ENCODE measurements at regions not wholly inside any gene's neighbourhood (a gene's known extent, or its start where the extent isn't known, plus 50 kb on each side); places are given as distances from the start of the nearest gene placed in this dataset.

DNA sequence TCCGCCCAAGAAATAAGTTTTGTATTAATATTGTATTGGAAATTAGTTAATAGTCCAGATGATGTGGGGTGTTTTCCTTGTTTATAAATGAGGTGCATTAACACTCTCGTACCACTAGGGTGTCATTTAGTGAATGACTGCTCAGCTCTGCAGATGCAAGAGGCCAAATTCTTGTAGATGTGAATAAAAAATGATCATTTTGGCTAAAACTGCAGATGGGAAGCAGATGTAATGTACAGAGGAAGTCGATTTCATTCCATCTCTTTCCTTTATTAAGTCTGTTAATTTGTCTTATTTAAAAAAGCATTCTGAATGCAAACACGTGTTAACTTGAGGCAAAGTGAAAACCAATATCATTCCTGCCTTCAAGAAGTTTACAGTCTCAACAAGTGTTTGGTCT lies 108.1 kb downstream of the DHX15 start:
- DNase-seq: no peak

DNA sequence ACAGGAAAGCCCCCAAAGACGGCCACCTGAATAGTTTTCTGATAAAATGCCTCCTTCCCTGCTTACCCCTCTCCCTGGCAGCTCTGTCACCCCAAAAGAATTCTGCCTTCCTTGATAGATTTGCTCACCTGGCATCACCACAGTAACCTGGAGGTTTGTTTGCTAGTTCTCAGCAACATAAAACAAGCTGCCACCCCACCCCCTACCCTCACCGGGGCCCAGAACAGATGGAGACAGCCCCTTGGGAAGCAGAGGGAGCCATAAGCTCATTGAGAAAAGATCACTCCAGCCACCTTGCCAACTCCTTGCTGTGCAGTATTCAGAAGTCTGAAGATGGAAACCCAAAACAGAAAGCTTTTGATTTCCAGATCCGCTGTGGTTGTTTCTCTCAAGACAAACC lies 108.6 kb downstream of the DHX15 start:
- no peak for DNase-seq

DNA sequence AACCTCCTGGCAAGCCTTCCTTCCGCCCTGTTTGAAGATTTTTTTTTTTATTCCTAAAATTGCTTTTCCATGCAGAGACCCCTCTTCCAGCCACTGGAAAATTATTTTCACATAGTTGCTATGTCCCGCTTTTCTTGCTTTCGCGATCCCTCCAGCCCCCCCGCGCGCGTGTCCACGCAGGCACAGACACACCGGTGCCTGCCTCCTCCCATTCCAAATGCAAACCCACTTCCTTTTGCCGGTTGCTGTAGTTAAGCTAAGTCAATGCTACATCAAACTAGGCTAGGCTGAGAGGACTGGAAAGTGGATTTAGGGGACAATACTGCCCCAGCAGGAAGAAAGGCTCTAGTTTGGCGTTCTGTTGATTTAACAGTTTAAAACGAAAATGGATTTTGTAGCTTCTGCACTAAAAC lies 111.0 kb downstream of the DHX15 start:
- peak; percentile 19 for DNase-seq

DNA sequence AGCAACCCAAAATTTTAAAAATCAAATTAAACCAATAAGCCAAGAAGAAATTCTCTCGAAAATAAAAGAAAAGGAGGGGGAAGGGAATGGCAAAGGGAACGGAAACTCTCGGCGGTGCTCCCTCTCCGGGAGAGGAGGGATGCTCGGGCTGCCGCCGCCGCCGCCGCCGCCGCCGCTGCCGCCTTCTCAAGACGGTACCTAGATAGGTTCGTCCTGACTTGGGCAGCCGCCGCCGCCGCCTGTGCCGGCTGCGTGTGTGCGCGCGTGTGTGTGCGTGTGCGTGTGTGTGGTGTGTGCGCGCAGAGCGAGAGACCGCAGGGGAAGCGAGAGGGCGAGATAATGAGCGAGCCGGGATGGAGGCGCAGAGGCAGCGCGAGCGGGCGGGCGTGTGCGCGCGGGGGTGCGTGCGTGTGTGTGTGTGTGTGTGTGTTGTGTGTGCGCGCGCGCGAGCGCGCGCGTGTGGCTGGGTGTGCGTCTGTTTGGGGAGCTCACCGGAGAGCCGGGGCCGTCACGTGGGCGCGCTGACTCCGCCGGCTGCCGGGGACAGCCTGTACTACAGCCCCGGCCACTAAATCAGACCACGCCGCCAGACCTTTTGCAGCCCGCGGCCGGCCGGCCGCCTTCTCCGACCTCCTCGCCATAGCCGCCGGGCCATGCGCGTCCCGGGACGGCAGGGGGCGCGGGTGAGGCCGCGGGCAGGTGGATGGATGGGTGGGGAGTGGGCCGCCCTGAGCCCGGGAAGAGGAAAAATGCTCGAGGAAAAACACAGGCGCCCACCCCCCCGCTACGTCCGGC lies 111.6 kb downstream of the DHX15 start:
- DNase-seq: peak; percentile 50

DNA sequence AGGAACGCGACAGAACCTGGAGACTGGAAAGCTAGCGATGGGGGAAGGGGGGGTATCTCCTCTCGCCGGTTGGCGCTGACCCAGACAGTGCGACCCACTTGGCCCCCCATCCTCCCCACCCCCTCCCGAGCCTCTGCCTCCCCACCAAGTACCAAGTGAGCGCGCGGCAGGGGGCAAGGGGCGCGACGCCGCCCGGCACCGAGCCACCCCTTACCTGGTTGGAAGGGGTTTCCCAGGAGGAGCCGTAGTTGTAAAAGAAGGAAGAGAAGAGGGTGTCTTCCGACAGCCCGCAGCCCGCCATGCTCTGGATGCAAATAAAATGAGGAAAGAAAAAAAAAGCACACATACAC lies 112.2 kb downstream of the DHX15 start:
- DNase-seq: no peak

DNA sequence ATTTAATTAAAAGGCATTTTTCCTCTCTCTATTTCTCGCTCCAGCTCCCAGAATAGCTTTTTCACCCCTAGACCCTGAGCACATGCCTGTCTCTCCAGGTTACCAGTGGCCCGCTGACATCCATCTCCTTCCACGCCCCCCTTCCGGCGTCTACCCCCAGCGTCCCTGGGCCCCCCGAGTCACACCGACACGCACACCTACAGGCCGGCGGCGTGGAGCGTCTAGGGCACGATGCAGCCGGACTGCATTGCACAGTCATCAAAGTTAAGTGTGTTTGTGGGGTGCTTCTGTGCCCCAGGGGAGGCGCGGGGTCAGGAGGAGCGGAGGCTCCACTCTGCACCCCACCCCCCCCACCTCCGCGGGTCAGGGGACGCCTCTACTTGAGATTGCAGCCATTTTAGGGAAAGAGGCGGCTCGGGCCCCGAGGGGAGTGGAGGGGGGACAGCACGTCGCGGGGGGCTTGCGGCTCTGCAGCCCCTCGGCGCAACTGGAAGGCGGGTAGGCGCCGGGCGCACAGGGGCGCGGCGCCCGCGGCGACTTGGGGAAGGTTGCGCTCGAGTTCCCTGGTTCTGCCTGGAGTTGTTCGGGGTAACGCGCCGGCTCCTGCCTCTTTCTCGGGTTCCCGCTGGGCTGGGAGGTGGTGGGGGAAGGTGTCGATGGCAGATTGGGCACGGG lies 112.7 kb downstream of the DHX15 start:
- DNase-seq: no peak

DNA sequence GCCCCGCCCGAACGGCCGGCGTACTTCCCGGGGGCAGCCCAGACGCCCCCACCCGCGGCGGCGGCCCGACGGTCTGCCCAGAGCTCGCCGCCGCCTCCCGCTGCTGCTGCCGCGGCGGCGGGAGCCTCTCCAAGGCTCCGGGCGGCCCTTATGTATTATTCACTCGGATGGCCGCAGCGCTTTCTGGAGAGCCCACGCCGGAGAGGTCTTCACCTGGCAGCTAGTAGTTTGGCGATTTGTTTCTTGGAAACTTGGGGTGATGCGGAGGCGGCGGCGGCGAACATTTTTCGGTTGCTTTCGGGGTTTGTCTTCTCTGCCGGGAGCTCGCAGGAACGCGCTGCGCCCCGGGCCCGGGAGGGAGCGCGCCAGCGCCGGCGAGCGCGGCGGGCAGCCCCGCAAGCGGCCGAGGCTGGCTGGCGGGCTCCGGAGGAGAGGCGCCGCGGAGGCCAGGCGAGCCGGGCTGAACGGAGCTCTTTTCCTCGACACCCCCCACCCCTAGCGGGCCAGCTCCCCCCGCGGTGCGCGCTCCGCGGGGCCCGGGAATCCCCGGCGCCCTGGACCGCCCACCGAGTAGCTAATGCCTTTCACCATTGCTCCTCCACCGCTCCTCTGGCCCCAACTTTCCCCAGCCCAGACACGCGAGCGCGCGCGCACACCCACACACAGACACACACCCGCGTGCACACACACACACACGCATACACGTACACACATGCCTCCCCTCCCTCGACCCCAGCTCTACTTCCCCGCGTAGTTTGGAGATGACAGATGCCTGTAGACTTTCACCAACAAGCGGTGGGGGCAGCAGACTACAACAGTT lies 113.5 kb downstream of the DHX15 start:
- DNase-seq: peak; percentile 22

DNA sequence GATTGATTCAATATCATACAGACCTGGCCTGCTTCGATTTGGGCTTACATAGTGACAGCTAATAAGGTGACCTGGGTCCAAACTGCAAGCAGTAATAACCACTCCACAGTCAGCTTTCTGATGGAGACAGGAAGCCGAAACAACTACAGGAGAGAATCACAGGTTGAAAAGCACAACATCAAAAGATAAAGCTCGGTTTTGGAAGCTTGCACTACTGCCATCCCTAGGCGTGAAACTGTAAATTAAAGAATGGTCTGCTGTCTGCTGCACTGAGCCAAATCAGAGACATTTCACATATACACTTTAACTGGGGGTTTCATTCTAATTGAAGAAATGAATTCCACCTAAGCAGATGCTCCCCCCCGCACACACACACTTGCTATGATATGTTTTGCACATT lies 116.3 kb downstream of the DHX15 start:
- peak; percentile 50 for DNase-seq

DNA sequence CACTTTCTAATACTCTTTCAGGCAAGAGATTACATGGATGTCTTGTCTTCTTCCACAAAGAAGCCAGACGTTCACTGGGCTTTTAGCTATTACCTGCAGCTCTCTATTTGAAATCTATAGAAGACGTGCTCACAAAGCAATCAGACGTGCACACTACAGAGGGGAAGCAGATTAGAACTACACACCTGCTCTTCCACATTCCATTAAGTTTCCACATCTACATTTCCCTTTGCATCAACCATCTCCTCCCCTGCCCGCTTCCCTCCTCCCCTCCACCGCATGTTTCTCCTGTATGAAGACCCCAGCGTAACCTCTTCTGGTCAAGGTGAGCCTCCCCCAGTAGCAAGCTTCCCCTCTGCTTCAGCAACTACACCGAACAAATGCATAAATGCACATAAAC lies 119.8 kb downstream of the DHX15 start:
- no peak for DNase-seq

DNA sequence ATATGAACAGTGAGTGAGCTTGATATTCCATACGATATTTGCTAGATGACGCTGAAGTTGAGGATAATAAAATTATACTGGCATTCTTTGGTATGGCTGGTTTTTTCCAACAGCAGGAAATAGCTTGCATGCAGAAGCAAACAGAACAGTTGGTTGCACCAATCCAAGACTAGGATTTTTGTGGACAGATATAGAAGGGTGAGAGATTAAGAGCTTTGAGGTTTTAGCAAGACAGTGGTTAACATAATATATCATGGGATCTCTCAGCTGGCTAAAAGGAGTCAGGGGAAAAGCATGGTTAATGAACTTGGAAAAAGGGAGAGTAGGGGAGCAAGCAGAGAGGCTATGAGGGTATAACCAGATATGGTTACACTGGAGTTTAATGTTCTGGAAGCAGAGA lies 127.9 kb downstream of the DHX15 start:
- DNase-seq: no peak

DNA sequence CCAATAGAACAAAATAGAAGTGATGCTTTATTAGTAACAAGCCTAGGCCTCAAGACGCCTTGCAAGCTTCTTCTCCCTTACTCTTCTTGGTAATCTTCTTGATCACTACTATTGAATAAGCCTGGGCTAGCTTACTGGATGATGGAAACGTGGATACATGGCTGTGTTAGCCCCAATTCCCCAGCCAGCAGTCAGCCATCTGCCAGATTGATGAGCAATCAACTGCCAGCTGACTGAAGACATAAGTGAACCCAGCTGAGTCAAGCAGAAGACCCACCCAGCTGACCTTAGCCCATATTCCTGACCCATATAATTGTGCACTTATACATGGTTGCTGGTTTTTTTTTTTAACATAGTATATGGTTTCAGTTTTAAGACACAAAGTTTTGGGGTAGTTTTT lies 130.4 kb downstream of the DHX15 start:
- DNase-seq: no peak

DNA sequence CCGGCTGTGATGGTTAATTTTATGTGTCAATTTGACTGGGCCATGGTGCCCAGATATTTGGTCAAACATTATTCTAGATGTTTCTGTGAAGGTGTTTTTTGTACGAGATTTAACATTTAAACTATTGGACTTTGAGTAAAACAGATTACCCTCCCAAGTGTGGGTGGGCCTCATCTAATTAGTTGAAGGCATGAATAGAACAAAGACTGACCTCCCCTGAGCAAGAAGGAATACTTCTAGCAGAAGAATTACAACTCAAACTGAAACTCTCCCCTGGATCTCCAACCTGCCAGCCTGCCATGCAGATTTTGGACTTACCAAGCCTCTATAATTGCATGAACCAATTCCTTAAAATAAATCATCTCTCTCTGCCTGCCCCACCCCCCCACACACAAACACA lies 132.5 kb downstream of the DHX15 start:
- no peak for DNase-seq

DNA sequence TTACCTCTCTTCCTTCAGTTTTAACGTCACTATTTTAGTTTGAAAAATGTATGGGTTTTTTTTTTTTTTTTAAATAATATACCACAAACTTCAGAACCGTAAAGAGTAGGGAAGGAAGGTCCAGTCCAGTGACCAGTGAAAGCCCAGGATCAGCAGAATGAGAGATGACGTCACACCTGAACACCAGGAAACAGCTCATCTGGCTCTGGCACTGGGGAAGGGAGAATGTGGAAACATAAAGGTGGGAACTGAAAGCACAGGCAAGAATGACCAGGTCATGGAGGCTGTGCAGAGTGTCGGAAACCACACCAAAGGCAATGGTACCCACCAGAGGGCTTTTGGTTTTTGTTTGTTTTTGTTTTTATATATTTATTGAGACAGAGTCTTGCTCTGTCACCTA lies 141.2 kb downstream of the DHX15 start:
- DNase-seq: no peak

DNA sequence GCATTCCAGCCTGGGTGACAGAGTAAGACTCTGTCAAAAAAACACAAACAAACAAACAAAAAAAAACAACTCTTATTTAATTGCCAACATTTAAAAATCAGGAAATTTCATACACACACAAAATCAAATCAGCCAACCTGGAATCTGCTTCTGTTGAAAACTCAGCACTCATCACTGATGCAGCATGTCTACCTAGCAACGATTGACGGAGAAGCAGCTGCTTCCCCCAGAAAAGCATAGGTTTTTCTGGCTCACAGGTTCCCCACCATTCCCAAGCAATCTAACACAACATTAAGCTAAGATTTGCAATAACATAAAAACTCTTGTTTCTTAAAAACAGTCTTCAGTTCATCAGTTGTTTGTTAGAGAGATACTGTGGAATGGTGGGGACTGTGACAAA lies 143.6 kb downstream of the DHX15 start:
- no peak for DNase-seq

DNA sequence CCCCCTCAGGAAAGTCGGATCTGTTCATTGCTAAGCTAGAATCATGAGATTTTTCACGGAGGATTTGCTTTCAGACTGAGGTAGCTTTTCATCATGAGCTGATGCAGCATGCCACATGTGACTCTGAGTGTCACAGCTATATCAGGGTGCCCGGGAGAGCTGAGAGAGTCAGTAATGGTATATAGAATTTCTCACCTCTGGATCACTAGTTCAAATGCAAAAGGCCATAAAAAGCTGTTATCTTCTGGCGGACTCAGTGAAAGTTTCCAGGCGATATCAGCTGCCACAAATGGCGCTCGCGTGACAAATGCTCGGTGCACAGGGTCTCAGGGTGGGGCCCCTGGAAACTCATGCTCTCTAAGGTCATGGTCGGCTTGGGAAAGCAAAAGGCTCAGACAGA lies 150.1 kb downstream of the DHX15 start:
- DNase-seq: no peak

DNA sequence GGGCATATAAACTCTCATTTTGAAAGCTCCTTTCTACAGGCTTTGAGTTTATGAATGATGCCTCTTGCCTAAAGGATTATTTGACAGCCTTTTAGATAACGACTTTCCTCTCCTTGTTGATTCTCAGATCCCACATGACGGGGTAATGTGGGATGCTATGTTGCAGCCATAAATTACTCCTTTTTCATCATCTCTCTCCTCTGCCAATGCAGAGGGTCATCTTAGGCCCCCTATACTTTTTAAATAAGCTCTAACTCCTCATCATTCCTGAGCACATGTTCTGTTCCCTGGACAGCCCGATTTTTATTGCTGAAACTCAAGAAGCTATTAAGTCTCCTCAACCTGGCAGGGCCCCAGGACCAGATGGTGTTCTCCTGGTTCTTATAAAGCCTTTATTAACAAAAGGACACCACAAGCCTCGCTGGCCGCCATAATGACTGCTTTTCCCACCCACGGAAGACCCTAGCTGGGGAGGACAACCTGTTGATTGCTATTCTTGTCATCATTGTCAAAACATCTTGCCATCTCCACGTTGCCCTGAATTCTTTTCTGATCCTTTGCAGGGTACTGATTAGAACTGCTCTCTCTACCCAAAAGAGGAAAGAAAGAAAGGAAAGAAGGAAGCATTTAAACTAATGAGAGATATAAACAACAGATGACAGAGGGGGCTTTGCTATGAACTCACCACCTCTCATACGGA lies 150.7 kb downstream of the DHX15 start:
- no peak for DNase-seq

DNA sequence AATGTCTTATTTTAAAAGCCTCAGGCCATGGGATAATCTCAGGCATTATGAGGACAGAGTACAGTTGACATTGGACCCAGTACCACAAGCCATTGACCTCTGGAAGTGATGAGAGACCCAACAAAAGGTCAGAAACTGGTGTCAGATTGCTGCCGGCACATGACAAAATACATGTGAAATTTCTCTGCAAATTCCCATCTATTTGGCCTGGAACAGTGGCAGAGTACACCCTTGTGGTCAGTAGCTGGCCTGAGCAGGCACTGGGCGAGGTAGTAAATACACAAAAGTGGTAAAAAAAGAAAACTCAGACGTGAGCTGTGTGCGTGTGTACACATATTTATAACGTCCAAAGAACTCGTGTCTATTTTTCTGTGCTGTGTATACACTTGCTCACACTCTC lies 155.5 kb downstream of the DHX15 start:
- no peak for DNase-seq

DNA sequence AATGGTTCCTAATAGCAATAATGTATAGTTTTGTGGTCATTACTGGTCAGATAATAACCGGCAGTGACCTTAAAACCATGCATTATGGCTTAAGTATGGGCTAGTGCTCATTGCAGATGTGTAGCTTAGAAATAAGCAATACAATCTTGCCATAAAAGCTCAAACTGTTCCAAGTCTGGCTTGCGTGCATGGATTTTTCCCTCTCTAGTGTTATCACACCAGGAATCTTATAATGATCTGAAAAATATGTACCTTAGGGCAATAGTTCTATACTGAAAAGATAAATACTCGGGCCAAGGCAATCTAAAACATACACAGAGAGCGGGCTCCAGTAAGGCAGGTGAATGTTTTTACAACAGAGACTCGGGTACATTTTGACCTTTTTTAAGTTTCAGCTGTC lies 157.8 kb downstream of the DHX15 start:
- no peak for DNase-seq

DNA sequence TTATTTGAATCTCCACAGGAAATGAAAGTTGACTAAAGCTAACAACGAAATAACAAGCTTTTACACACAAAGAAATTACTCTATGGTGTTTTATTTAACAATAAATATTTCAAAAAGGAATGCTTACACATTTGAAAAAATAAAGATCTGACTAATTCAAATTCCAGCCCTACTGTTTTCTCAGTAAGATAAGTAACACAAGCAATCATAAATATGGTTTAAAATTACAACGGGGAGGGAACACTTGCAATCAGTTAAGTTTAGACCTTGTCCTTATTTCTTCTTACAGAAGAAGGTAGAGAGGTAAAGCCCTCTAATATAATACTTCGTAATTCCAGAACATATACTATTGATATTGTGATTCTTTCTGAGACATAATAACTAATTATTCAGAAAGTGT lies 158.5 kb downstream of the DHX15 start:
- no peak for DNase-seq

DNA sequence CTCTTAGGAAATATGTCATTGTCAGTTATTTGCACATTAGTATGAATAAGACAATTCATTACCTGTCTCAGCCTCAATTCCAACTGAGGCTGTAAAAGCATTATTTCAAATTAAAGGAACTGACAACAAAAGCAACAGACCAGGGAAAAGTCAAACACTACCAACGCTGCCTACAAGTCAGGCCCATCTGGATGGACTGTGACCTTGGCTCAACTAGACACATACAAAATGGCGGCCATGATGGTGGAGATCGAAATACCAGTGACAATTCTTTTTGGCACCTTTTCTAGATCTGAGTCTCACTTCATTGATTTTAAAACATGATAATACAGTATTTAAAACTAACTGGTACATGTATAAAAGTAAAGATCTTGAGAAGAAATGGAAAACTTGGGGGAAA lies 160.7 kb downstream of the DHX15 start:
- DNase-seq: no peak

DNA sequence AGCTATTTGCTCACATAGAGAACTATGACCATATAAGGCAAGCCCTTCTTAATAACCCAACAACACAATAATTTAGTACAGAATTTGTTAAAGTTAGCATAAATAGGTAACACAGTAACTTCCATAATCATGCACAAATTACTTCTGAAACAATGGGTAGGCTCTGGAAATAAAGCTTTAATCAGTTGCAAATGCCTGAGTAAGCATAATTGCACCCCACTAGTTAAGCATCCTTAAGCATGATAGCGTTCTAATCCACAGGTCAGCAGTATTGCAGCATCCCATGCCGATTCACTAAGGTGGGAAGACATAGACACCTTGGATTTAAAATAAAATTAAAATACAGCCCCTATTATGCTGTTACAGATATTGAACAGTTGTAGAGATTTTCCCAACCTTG lies 161.7 kb downstream of the DHX15 start:
- no peak for DNase-seq

DNA sequence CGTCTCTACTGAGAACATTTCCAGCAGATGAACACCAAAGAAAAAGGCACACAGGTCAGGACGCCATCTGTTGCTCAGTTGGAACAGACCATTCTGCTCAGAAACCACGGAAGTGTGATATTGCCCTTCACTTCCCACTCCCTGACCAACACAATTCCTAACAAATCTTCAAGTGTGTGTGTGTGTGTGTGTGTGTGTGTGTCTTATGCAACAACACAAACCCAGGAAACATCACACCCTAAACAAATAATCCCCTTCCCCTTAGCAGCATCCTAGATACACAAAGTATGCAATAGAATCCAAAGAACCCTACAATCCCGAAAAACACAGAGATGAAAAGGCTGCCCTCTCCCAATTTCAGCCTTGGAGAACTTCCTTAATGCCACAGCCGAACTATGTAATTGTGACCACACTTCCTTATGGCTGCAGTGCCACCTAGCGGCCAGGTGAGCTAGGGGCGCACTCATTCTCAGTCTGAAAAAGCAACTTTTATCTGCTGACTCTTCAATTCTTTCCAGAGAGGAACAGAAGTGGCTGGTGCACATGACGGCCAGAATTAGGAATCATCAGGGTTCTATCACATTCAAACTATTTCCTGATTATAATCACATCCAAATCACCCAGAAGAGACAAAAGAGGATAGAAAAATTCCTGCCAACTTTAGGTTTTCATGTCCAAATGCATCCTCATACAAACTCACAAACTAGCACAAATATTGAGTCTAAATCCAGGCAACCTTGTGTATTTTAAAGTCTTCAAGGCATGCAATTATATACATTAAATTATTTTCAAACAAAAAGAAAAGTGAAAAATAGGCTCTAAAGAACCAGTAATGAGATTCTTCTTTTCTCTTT lies 164.9 kb downstream of the DHX15 start:
- DNase-seq: peak; percentile 31

Measured in NCI-H1694 (cell line).